Lower lobe of right lung (tissue), 2 donors: ENCODE measurements at regions not wholly inside any gene's neighbourhood (a gene's known extent, or its start where the extent isn't known, plus 50 kb on each side); places are given as distances from the start of the nearest gene placed in this dataset.

Source experiments
- ATAC-seq, 2 donors: fragments of 200-7000 bp; cut with Tn5 transposase; one replicate each; pipeline ENCODE4 v1.9.1; 2020 to 2022; ENCODE audit warnings: mild to moderate bottlenecking in 2 of 2, moderate library complexity in 2 of 2
- DNase-seq: peaks from one replicate; pipeline ENCODE4 v3.0.0-alpha.2; 2020
- H3K27ac ChIP-seq: fragments of 200-600 bp; one replicate; pipeline ENCODE4 v1.8.0; 2022
- H3K27me3 ChIP-seq: fragments of 200-600 bp; one replicate; pipeline ENCODE4 v1.8.0; 2022; ENCODE audit warnings: low read depth
- H3K36me3 ChIP-seq: fragments of 200-600 bp; one replicate; pipeline ENCODE4 v1.8.0; 2022; ENCODE audit warnings: mild to moderate bottlenecking
- H3K4me1 ChIP-seq: fragments of 200-600 bp; one replicate; pipeline ENCODE4 v1.8.0; 2022
- H3K4me3 ChIP-seq: fragments of 200-600 bp; one replicate; pipeline ENCODE4 v1.8.0; 2022; ENCODE audit warnings: mild to moderate bottlenecking
- H3K9me3 ChIP-seq: fragments of 200-600 bp; one replicate; pipeline ENCODE4 v1.8.0; 2022
- CTCF ChIP-seq: fragments of 200-600 bp; IDR thresholded peaks from one replicate; pipeline ENCODE4 v1.8.0; 2022; ENCODE audit warnings: antibody characterized with exemption, mild to moderate bottlenecking
- intact Hi-C: fragments of 100-400 bp; cut with DNase I; formaldehyde crosslinking; loops from one replicate; pipeline ENCODE4 v1.11.0; 2022
- donor health status: DM: no; HTN: yes; CAD: no; lungs with severe emphysema.

- Histone ChIP-seq H3K4me1 (no peaks in the 10 kb centered on the region), H3K27me3 (no peaks in the 10 kb centered on the region), H3K27ac (no peak overlapping the region), H3K36me3 (no peaks in the 10 kb centered on the region), H3K9me3 (no peaks in the 10 kb centered on the region), H3K4me3 (no peak overlapping the region)
- no peak for ATAC-seq
- intact Hi-C loops: no loop called here
- TF ChIP-seq CTCF: no peak
- DNase-seq: no peak
Measured at GRCh38 chr5:86170194-86170593, 447.5 kb upstream of the COX7C start.

GRCh38 chr5:86175224-86175623, 442.5 kb upstream of the COX7C start:
- no peaks in the 10 kb centered on the region for H3K4me1 ChIP-seq
- intact Hi-C loops: no loop called here
- no peaks in the 10 kb centered on the region for H3K36me3 ChIP-seq
- DNase-seq (no peak), ATAC-seq (peak; percentile 49 to 59)
- no peaks in the 10 kb centered on the region for H3K27me3 ChIP-seq
- no peaks in the 10 kb centered on the region for H3K9me3 ChIP-seq
- H3K4me3 ChIP-seq: no peak overlapping the region
- no peak overlapping the region for H3K27ac ChIP-seq
- TF ChIP-seq CTCF: no peak

- intact Hi-C loops: no loop called here
- Histone ChIP-seq H3K4me3 (no peak overlapping the region), H3K27me3 (no peaks in the 10 kb centered on the region), H3K36me3 (no peaks in the 10 kb centered on the region), H3K9me3 (no peaks in the 10 kb centered on the region), H3K27ac (no peak overlapping the region), H3K4me1 (no peaks in the 10 kb centered on the region)
- no peak for DNase-seq
- no peak for TF ChIP-seq CTCF
- no peak for ATAC-seq
Measured at GRCh38 chr5:86199287-86199686, 418.5 kb upstream of the COX7C start.

- Histone ChIP-seq H3K4me1 (no peaks in the 10 kb centered on the region), H3K27ac (no peak overlapping the region), H3K36me3 (no peaks in the 10 kb centered on the region), H3K27me3 (no peaks in the 10 kb centered on the region), H3K4me3 (no peak overlapping the region), H3K9me3 (no peaks in the 10 kb centered on the region)
- ATAC-seq (no peak), DNase-seq (no peak)
- intact Hi-C loops: no loop called here
- TF ChIP-seq CTCF: no peak
Measured at GRCh38 chr5:86228147-86228546, 389.6 kb upstream of the COX7C start.

- H3K9me3 ChIP-seq: no peaks in the 10 kb centered on the region
- no peaks in the 10 kb centered on the region for H3K27me3 ChIP-seq
- no peak for ATAC-seq
- no peaks in the 10 kb centered on the region for H3K36me3 ChIP-seq
- H3K4me3 ChIP-seq: no peak overlapping the region
- no peaks in the 10 kb centered on the region for H3K4me1 ChIP-seq
- intact Hi-C loops: no loop called here
- no peak for TF ChIP-seq CTCF
- DNase-seq: no peak
- no peak overlapping the region for H3K27ac ChIP-seq
Measured at GRCh38 chr5:86232246-86232645, 385.5 kb upstream of the COX7C start.

GRCh38 chr5:86244153-86244552, 373.6 kb upstream of the COX7C start:
- H3K36me3 ChIP-seq: no peaks in the 10 kb centered on the region
- DNase-seq (no peak), ATAC-seq (no peak)
- no peak overlapping the region for H3K4me3 ChIP-seq
- intact Hi-C loops: no loop called here
- H3K9me3 ChIP-seq: no peaks in the 10 kb centered on the region
- no peaks in the 10 kb centered on the region for H3K27me3 ChIP-seq
- TF ChIP-seq CTCF: no peak
- no peaks in the 10 kb centered on the region for H3K4me1 ChIP-seq
- H3K27ac ChIP-seq: no peak overlapping the region
